ENCODE measurements at regions not wholly inside any gene's neighbourhood (a gene's known extent, or its start where the extent isn't known, plus 50 kb on each side); places are given as distances from the start of the nearest gene placed in this dataset.
"Not testable (repeated sequence)": the region's sequence is repeated elsewhere in the genome, so short reads cannot be mapped to it uniquely, and the experiment has no call there.

- no peak for DNase-seq
Measured at GRCh38 chr2:210861038-210861665, 304.8 kb downstream of the CPS1 start.

- DNase-seq = no peak
Measured at GRCh38 chr2:210862283-210863065, 306.1 kb downstream of the CPS1 start.

- DNase-seq = no peak
Measured at GRCh38 chr2:210863283-210863682, 306.9 kb downstream of the CPS1 start.

GRCh38 chr2:210871566-210871965, 315.2 kb downstream of the CPS1 start:
- DNase-seq = not testable (repeated sequence)

GRCh38 chr2:210873631-210874030, 317.2 kb downstream of the CPS1 start:
- DNase-seq = no peak

- DNase-seq = no peak
Measured at GRCh38 chr2:210884227-210884626, 327.8 kb downstream of the CPS1 start.

- no peak for DNase-seq
Measured at GRCh38 chr2:210888035-210888434, 331.6 kb downstream of the CPS1 start.

GRCh38 chr2:210895132-210895531, 338.7 kb downstream of the CPS1 start:
- DNase-seq = no peak

- no peak for DNase-seq
Measured at GRCh38 chr2:210899131-210899530, 342.7 kb downstream of the CPS1 start.

- no peak for DNase-seq
Measured at GRCh38 chr2:210901326-210901725, 344.9 kb downstream of the CPS1 start.

GRCh38 chr2:210912779-210913178, 356.4 kb downstream of the CPS1 start:
- DNase-seq = no peak

GRCh38 chr2:210913461-210913860, 357.1 kb downstream of the CPS1 start:
- no peak for DNase-seq

GRCh38 chr2:210915912-210916311, 359.5 kb downstream of the CPS1 start:
- no peak for DNase-seq

- DNase-seq = no peak
Measured at GRCh38 chr2:210917465-210917864, 361.1 kb downstream of the CPS1 start.

GRCh38 chr2:210919128-210919527, 362.7 kb downstream of the CPS1 start:
- DNase-seq = no peak

GRCh38 chr2:210922419-210922818, 366.0 kb downstream of the CPS1 start:
- DNase-seq = no peak

- DNase-seq = no peak
Measured at GRCh38 chr2:210928714-210929113, 372.3 kb downstream of the CPS1 start.

- DNase-seq = no peak
Measured at GRCh38 chr2:210938228-210938627, 381.8 kb downstream of the CPS1 start.

GRCh38 chr2:210946395-210946794, 390.0 kb downstream of the CPS1 start:
- no peak for DNase-seq

- not testable (repeated sequence) for DNase-seq
Measured at GRCh38 chr2:210950434-210951060, 394.1 kb downstream of the CPS1 start.

GRCh38 chr2:210954386-210954907, 398.0 kb downstream of the CPS1 start:
- DNase-seq = no peak

GRCh38 chr2:210955591-210955990, 399.2 kb downstream of the CPS1 start:
- DNase-seq = no peak

- no peak for DNase-seq
Measured at GRCh38 chr2:210956101-210956500, 399.7 kb downstream of the CPS1 start.

- no peak for DNase-seq
Measured at GRCh38 chr2:210961249-210961648, 404.9 kb downstream of the CPS1 start.

All from activated CD4-positive, alpha-beta T cell treated with anti-CD3 and anti-CD28 coated beads for 4 hours (primary cell).